ENCODE measurements at regions not wholly inside any gene's neighbourhood (a gene's known extent, or its start where the extent isn't known, plus 50 kb on each side); places are given as distances from the start of the nearest gene placed in this dataset.
"Not testable (repeated sequence)": the region's sequence is repeated elsewhere in the genome, so short reads cannot be mapped to it uniquely, and the experiment has no call there.

DNA sequence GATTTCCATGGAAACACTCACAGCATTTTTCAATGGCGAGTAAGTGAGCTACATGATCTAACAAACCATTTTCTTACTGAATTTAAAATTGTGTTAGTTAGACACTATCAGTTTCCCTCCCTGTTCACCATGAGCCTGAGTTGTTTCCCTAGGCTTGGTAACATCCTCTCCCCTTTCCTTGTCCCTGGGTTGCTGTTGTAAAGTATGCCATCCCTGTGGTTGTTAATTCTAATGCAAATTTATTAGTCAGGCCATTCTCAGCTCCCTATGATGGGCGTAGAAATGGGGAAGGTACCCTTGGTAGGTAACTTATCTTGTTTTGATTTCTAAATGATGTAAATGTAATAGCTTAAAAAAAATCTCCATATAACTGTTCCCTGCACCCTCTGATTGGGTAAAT is 143.0 kb downstream of the SPATA31A6 start:
- DNase-seq = not testable (repeated sequence)

DNA sequence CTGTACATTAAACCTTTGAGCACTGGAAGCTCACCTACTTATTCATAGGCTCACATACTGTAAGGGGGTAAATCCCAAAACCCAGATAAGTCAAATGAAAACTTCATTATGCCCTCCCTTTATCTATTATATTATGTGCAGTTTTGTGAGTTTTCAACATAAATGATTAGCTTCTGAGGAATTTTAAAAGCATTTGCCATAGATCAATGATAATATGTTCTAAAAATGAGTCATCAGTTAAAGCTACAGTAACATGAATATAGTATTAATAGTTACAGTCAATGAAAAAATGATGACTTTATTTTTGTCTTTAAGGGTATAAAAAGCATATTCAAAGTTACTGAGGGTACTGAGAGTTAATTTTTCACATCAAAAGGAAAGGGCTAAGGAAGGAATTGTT is 151.9 kb downstream of the SPATA31A6 start:
- peak; percentile 24 for DNase-seq

DNA sequence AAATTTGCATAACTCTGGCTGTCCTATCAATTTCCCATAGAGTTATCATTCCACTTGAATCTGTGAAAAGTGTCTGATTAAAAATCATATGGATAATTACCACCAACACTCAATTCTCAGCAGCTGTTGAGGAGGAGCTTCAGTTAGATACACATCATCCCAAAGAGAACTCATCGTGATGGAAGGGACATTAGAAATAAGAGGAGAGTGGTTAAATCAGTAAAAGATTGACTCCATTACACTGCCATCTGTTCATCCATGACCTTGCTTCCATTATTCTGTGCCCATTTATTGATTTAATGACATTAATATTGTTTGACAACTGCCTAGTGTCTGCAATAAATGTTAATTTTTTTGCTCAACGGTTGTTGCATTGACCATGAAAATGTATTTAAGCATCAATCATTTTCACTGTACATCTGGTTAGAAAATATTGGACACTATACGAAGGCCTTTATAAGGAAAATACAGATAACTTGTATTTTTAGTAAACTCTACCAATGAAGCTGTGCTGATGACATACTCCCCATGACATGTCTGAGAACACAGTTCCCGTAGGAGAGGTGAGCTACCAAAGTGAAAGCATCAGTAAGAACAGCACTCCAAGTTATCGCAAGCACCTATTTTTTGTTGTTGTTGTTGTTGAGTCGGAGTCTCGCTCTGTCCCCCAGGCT is 152.7 kb downstream of the SPATA31A6 start:
- not testable (repeated sequence) for DNase-seq

DNA sequence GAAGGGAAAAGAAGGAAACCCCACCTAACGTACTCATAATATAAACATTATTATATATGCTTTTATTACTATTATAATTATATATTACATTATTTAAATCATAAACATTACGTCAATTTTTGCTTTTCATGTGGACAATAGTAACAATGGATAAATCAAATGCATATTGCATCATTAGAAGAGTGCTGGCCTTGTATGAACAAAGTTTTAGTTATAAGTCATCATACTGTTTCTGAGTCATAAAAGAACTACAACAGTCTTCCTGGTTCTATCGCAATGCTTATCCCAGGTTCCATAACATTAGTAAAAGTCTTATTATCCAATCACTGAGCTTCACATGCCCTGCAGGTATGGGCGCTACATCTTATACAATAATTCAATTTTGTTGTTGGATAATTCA is 154.8 kb downstream of the SPATA31A6 start:
- not testable (repeated sequence) for DNase-seq

DNA sequence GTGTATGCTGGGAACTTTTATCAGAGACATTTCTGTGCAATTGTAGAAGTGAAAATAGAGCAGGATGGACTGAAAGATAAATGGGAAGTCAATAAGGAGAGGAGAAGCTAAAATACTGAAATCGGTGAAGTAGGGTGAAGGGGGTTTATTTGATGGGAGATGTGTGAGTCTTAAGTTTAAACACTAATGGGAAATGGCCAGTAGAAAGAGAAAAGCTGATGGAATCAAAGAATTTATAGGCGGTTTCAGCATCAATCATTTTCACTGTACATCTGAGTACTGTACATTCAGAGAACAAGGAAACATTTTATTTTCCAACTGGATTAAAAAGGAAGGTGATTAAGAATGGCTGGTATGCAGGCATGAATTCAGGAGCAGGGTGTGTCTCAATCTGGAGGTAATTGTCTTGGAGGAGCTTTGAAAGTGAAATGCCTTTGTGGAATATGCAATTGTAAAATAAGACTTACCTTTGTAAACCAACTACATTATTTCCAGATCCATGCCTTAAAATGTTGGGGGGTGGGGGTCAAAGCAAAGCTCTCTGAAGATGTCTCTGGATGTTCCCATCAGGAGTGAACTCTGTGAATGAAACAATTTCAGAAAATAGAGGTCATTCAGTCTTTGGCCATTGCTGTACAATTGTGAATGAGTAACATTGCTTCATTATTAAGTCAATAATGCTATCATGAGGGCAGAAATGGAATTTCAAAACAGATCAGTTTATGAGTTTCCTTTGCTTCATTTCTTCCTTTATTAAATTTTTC is 156.4 kb downstream of the SPATA31A6 start:
- not testable (repeated sequence) for DNase-seq

DNA sequence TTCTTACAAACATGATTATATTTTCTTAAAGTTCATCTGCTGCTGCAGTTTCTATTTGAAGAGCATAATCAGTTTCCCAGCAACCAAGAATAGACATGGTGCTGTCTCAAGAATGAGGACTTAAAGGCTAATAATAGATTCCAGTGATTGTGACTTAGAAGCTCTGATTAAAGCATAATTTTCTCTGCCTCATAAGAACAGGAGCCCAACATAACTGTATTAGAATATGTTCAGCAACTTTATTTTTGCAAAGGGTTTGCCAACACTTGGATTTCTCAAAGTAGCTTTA is 156.9 kb downstream of the SPATA31A6 start:
- DNase-seq = not testable (repeated sequence)

DNA sequence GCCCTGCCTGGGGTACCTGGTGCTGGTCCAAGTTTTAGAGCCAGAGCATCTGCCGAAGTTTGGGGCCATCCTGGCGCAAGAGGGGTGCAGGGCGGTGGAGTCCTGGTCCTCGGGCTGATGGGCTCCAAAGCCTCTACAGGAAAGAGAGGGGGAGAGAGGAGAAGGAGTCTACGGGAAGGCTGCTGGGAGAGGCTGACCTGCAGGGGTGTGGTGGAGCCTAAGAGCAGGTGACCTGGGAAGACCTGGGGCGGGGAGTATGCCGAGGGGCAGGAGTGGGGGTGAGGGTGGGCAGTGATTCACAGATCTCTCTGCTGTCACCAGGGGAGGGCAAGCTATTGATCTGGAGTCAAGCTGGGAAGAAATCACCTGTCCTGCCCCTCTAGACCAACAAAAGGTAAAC is 158.4 kb downstream of the SPATA31A6 start:
- DNase-seq = not testable (repeated sequence)

DNA sequence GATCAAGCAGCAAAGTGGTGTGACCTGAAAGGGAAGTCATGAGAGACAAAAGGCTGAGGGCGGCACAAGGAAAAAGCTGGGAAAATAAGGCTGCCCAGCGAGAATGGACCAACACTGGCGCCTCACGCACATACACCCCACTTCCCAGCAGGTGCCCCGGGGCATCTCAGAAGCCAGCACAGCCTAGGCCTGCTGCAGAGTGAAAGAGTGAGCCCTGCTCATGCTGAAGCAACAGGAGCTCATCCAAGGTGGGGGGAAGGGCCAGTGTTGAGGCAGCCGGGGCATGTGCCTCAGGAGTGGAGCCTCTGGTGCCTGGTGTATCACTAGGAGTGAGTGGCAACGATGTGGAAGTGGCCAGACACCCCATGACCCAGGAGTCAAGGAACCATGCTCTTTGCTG is 158.8 kb downstream of the SPATA31A6 start:
- DNase-seq = not testable (repeated sequence)

DNA sequence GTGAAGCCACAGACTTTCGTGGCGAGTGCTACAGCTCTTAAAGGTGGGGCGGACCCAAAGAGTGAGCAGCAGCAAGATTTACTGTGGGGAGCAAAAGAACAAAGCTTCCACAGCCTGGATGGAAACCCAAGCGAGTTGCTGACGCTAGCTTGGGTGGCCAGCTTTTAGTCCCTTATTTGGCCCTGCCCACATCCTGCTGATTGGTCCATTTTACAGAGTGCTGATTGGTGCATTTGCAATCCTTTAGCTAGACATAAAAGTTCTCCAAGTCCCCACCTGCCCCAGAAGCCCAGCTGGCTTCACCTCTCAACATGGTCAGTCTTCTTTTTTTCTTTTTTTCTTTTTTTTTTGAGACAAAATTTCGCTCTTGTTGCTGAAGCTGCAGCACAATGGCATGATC is 161.0 kb downstream of the SPATA31A6 start:
- not testable (repeated sequence) for DNase-seq

DNA sequence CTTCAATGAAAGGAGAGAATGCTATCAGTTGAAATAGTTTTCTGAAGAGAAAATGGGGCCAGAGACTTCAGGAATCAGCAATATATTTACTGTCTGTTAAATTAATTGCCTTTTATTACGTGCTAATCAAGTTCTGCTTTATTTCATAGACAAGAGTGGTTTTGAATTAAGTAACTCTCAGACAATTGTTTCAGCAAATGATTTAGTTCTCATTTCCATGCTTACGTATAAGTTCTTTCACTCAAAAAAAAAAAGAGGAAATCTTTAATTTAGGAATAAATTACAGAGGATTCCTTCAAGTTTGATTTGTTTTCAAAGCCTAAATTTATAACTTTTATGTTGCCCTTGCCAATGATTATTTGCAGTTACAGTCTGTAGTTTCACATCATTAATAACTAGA is 163.5 kb downstream of the SPATA31A6 start:
- DNase-seq = not testable (repeated sequence)

DNA sequence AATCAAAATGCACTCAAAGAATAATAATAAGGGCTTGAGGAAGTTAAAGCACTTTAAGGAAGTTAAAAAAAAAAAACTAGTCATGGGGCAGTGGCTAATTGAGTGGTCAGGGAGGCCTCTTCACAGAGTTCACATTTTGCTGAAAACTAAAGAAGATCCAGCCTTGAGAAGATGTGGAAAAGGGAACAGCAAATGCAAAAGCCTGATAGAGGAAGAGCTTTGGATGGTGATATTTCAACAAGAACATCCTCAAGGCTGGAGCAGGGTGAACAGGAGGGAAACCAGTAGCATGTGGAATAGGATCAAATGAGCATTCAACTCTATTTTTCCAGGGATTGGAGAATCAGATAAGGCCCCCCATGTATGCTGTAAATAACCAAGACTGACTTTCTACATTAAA is 165.7 kb downstream of the SPATA31A6 start:
- DNase-seq = not testable (repeated sequence)

DNA sequence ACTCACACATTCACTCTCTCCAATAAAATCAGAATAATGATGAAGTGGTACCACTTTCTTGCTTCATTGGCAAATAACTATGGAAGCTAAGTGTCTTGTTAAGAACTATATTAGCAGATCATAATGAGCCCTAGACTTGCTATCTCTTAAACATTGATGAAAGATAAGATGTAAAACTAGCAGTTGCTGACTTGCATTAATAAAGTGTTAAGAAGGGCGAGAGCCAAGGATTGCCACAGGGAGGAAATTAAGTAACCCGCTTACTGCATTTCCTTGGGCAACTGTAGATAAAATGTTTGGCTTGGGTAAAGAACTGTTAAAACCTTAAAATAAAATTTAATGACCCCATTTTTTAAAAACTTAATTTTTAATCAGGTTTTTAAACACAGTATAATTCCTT is 167.0 kb downstream of the SPATA31A6 start:
- DNase-seq = not testable (repeated sequence)

DNA sequence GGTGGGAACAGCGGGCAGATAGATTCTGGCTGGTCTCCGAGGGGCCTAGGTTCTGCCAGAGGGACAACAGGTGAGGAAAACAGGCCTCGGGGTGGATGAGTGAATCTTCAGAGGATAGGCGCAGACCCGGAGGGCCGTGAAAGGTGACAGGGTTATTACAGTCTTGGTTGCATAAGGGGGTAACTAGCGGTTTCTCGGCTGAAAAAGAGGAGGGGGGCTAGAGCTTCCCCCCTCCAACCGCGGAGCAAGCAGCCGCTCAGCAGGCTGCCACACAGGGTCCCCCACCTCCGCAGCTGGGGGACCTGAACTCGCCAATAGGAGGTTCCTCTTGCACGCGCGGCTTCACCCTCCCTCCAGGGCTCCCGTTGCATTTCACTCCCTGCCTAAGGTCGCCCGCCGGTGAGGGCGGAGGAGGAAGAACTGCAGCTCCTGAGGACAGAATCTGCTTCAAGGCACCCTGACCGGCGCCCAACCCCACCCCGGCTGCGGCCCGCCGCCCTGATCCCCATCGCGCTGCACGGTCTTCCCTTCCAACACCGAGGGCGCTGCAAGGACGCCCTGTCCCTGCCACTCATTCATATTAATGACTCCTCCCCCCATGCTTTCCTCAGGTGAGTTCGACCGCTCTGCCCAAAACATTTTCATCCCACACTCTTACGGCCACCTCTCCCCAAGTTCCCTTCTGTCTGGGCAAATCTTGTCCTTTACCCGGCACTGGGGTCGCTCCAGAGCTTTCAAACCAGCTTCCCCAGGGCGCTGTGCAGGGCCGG is 174.3 kb downstream of the SPATA31A6 start:
- not testable (repeated sequence) for DNase-seq

DNA sequence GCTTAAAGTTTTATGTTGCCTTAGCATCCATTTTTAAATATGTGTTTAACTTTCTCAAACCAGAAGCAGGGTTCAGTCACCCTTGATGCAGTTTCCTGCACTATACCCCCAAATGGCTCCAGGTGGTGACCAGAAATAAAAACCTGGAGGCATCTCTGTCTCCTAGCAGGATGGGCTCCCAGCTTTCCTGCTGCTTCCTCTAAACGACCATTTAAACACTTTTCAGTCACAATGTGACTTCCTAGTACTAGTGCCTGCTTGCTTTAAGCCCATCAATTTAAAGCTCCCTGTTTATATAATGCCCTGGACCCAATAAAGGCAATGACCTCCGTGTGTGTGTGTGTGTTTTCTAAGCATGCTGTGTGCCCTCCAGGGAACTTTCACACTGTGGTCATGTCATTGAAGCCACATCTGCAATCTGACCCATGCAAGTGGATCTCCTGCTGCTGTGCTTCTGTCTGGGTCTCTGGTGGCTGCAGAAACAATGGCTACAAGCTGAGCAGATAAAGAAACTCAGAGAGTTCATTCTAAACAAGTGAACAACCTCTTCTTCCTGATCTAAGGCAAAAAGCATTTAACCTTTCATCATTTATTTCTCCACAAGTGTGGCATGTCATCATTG is 175.3 kb downstream of the SPATA31A6 start:
- not testable (repeated sequence) for DNase-seq

DNA sequence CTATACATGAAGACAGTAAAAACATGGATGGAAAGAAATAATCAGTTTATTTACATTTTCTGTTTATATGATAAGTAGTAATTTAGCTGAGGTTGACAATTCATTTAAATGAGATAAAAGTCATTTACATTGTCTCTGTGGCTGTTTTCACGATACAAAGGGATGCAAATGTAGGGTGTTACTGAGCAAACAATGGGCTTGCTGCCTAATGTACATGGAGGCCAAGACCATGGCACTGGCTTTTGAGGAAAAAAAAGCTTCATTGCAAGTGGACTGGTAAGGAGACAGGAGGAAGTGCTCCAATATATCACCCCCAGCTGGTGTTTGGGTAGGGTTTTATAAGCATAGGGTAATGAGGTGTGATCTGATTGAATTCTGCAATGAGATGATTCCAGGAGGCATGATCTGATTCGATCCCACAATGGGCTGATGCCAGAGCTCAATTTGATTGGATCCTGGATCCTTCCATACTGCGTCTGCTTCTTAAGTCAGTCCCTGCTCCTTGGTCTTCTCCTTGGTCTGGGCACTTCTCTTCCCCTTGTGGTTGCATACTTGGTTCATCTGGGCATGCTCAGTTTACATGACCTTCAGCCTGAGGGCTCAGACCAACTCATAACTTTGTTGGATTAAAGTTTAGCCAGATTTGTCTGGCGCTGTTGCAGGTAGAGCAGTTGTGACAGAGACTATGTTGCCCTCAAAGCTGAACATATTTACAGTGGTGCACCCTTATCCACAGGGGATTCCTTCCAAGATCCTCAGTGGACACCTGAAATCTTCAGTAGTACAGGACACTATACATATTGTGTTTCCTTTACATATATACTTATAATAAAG is 181.2 kb downstream of the SPATA31A6 start:
- DNase-seq = not testable (repeated sequence)

DNA sequence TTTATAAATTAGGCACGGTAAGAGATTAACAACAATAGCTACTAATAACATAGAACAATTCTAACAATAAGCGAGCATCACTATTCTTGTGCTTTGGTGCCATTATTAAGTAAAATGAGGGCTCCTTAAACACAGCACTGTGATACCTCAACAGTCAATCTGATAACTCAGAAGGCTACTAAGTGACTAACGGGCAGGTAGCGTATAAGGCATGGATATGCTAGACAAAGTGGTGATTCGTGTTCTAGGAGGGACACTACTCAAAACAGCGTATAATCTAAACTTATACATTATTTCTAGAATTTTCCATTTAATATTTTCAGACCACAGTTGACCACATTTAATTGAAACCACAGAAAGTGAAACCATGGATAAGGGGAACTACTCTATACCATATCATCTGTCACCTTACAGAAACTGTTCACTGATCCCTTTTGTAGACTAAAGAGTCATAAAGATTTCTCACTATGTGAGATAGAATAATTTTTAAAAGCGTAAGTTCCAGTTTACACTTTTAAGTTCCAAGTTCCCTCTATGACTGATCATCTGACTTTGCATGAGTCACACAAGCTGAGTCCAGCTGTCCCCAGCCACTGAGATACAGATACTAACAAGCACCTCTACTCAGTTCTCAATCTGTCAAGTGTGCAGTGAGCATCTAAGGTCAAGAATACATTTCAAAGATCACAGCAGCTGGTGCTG is 181.9 kb downstream of the SPATA31A6 start:
- not testable (repeated sequence) for DNase-seq

DNA sequence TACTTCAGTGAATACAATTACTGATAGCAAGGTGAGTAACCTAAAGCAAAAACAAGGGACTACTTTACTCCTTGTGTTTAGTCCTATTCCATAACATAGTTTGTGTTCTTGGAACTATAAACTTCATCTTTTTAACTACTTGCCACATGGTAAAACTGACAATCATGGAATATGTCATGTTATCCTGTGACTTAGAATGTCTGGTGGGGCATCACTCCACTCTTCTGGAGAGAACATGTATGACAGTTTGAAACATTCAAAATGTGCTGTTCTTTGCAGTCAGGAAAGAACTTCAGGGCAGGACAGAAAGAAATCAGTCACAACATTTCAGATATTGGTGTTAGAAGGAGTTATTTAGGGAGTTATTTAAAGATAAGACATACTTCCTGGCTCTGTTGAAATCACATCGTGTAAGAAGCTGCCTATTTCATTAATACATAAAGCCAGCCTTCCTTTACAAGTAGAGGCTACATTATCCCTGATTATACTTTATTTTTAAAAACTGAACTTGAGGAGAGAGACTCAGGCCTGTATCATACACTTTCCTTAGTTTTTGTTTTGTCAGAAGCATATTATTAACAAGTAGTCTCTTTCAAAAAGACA is 184.9 kb downstream of the SPATA31A6 start:
- DNase-seq = not testable (repeated sequence)

DNA sequence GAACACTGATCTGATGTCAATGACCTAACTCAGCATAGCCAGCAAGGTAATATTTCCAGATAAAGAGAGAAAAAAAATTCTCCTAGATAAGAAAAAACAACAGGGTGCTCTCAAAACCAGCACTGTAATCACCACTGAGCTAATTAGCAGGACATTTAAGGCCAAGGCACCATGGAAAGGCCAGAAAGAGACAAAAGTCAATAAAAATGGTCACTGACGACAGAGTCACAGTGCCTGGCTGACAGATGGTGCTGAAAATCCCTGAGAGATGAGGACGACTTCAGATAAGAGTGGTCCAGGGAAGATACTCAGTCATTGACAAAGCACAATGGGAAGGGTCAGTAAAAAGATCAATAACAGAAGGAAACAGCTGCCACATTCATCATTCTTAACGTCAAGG is 186.7 kb downstream of the SPATA31A6 start:
- DNase-seq = not testable (repeated sequence)

DNA sequence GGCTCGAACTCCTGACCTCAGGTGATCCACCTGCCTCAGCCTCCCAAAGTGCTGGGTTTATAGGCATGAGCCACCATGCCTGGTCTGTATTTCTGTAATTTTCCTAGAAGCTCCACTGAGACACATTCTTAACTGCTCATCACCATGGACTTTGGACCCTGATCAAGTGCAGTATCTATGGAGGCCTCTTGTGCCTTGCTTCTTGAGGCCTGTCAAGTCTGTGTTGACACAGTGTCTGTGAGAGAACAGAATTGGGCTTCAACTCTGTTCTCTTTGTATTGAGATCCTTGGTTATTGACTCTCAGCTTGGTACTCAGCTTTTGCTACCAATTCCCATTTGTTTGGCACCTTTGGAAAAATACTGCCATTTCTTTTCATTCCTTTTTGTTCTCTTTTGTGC is 188.0 kb downstream of the SPATA31A6 start:
- DNase-seq = not testable (repeated sequence)

DNA sequence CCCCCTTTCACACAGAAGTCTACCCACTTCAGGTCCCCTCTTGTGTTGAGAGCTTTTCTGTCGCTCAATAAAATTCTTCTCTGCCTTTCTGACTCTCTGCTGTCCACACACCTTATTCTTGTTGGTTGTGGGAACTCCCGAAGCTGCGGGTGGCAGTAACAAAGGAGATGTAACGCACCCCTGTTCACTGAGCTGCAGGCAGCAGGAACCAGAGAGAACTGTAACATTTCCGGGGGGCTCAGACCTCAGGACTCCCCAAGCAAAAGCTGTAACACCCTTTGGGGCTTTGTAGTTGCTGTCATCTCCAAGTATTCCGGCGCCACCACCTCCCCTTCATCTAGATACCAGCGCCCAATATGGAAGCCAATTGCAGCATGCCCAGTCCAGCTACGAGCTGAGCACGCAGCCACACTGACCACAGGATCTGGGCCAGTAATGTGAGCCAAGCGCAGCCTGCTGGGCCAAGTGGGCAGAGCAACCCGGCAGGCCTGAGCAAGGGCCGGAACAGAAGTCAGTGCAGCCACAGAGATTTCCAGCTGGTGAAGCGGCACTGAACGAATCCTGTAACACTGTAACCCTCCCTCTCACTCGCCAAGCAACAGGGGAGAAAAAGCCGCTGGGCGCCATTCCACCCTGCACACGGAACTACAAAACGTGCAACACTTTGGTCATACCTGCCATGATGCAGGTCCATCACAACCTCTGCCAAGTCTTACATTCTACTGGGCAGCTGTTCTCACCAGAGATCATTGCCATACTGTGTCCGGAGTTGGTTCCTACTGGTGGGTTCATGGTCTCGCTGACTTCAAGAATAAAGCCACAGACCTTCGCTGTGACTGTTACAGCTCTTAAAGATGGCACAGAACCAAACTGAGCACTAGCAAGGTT is 194.3 kb downstream of the SPATA31A6 start:
- not testable (repeated sequence) for DNase-seq

All from fibroblast of skin of scalp (primary cell).